Kidney capillary endothelial cell (primary cell): ENCODE measurements at regions not wholly inside any gene's neighbourhood (a gene's known extent, or its start where the extent isn't known, plus 50 kb on each side); places are given as distances from the start of the nearest gene placed in this dataset.

Experiments used
- DNase-seq: peaks from one replicate; pipeline ENCODE4 v3.0.0-alpha.2; 2018; ENCODE audit warnings: low spot score

- no peak for DNase-seq
Measured at GRCh38 chr4:84441758-84442377, 57.2 kb downstream of the NKX6-1 start.

DNA sequence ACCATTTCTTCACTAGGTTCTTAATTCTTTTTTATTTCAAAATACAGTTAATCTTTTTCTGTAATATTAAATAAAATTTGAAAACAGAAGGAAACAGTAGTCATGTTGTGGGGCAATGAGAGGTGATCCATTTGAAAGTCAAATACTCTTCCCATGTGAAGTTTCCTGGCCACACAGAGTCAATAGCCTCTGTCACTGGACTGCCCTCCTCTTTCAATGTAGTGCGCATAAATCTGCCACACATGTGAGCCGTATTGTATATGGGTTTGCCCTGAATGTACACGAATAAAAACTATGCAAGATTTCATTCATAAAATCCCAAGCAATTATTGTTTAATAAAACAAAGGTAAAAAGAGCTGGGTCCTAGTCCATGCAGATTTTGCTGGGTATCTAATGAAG is 59.1 kb downstream of the NKX6-1 start:
- DNase-seq: no peak

GRCh38 chr4:84436812-84437211 is 62.3 kb downstream of the NKX6-1 start:
- no peak for DNase-seq

DNA sequence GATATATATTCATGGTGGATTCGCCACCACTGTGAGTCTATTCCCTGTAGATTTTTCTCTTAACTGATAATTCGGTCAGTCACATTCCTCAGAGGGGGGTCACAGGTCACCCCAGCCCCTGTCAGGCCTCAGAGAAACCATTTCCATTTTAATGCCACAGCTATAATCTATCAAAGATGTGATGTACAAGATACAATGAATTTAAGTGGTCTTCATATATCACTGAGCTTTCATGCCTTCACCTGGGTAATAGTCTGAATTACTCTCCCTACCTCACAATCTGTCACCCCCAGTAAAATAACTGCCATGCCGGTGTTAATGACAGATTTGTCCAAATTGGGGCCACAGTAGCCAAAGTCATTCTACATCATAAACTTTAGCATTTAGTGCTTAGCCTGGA is 64.7 kb downstream of the NKX6-1 start:
- DNase-seq: no peak

DNA sequence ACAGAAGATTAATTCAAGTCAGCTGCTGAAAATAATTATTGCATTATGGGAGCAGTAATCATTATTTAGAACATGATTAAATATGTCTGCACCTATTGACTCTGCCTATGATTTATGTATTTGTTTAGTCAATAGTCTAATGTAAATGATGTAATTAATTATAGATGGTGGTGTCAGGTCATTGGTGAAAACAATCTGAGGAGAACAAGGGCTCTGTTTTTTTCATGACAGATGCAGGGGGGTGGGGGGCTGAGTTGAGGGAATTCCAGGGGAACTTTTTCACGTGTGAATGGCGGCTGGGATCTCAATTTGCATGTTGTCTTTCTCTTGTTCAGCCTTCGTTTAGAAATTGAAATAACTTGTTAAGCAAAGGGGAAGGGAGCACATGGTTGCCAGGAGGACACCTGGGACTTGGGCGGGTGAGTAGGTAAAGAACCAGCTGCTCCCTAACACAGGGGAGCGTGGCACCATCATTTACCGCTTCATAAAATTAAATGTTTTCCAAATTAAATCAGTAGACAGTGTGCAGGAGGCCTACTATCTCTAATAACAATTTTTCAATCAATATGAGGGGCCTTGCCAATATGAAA is 65.4 kb downstream of the NKX6-1 start:
- no peak for DNase-seq

DNA sequence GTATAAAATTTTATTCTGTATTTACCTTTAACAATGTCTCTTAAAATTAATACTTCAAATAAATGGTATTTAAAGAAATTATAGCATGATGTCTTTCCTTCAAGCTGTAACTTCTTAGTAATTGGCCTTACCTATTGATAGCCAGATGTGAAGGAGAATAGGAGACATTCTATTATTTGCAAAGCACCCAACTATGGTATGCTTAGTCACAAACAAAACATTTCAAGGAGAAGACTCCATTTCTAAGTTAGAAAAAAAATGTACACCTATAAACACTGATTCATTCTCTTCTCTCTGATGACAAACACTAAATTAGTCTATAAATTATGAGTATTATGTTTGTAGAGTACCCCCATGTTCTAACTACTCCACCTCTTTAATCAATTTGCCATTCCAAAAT is 66.4 kb downstream of the NKX6-1 start:
- DNase-seq: no peak

- no peak for DNase-seq
Measured at GRCh38 chr4:84420608-84421007, 78.5 kb downstream of the NKX6-1 start.

GRCh38 chr4:84419201-84419600 is 79.9 kb downstream of the NKX6-1 start:
- DNase-seq: no peak

- no peak for DNase-seq
Measured at GRCh38 chr4:84417997-84418709, 80.9 kb downstream of the NKX6-1 start.

GRCh38 chr4:84413976-84414375 is 85.1 kb downstream of the NKX6-1 start:
- DNase-seq: no peak

- DNase-seq: no peak
Measured at GRCh38 chr4:84413480-84413879, 85.6 kb downstream of the NKX6-1 start.

DNA sequence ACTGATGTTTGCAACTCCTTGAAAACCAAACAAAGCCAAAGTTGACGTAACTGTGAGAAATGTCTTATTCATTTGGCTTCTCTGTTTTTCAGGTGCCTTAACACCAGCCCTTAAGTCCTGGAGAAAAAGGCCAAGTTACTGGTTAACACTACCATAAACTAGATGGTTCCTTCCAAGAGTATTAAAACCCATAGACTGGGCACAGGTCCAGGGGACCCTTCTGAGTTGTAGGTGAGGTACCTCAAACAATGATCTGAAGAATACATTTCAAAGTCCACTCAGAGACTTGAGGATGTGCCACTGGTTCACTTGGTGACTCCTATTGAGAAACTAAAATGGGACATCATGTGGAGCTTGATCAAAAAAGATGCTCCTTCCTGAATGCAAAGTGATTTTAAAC is 87.0 kb downstream of the NKX6-1 start:
- DNase-seq: no peak

GRCh38 chr4:84407554-84408407 is 91.3 kb downstream of the NKX6-1 start:
- DNase-seq: no peak

- no peak for DNase-seq
Measured at GRCh38 chr4:84403656-84404055, 95.4 kb downstream of the NKX6-1 start.

GRCh38 chr4:84401701-84402306 is 97.3 kb downstream of the NKX6-1 start:
- DNase-seq: no peak

- no peak for DNase-seq
Measured at GRCh38 chr4:84394386-84394785, 104.7 kb downstream of the NKX6-1 start.

- DNase-seq: no peak
Measured at GRCh38 chr4:84392951-84393590, 106.0 kb downstream of the NKX6-1 start.

GRCh38 chr4:84389406-84389805 is 109.7 kb downstream of the NKX6-1 start:
- DNase-seq: no peak

DNA sequence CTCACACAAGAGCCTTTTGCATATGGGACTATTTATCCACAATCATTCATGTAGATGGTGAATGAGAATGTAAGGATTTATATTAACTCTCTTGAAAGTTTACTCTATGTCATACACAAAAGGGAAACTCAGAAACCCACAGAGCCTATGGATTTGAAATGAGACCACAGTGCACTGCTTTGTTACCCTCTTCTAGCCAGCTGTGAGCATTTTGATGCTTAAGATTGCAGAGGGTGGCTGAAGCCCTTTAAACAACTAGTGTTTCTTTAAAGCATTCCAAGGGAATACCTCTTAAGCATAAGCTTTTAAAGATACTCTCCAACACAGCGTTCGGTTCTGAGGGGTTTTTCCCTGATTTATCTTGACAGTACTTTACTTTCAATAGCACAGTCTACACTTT is 113.9 kb downstream of the NKX6-1 start:
- DNase-seq: no peak

DNA sequence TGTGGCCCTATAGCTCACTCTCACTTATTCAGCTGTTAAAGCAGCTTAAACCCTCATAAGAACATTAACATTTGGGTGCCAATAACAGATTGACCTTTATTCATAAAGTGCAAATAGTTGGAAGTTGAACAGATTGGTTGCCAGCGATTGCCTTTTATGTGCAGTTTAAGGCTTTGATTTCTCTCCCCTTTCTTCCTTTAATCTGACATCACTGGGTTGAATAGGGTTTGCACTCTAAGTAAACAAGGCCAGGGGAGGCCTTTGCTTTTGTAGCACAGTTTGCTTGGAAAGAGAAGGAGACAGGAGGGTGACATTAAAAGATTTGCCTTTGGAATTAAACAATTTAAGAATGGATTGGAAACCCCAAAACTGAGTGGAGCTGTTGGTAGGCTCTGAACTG is 114.3 kb downstream of the NKX6-1 start:
- DNase-seq: no peak

GRCh38 chr4:84381759-84382158 is 117.3 kb downstream of the NKX6-1 start:
- no peak for DNase-seq
